BE2C (cell line): ENCODE measurements at regions not wholly inside any gene's neighbourhood (a gene's known extent, or its start where the extent isn't known, plus 50 kb on each side); places are given as distances from the start of the nearest gene placed in this dataset.

Experiments
- DNase-seq: peaks from one replicate; pipeline ENCODE4 v3.0.0-alpha.2; 2020
- H3K27me3 ChIP-seq: fragments of 250-450 bp; sonication (Bioruptor Pico); 2 replicates; pipeline ENCODE4 v1.5.1; 2020; ENCODE audit warnings: mild to moderate bottlenecking
- H3K36me3 ChIP-seq: fragments of 250-450 bp; sonication (Bioruptor Pico); 2 replicates; pipeline ENCODE4 v1.5.1; 2020; ENCODE audit warnings: mild to moderate bottlenecking
- H3K4me1 ChIP-seq: fragments of 250-450 bp; sonication (Bioruptor Pico); 2 replicates; pipeline ENCODE4 v1.5.1; 2020
- H3K4me3 ChIP-seq: 2 replicates; pipeline ENCODE4 v1.5.1; 2011; ENCODE audit warnings: low read depth, low read length
- H3K9me3 ChIP-seq: fragments of 250-450 bp; sonication (Bioruptor Pico); 2 replicates; pipeline ENCODE4 v1.5.1; 2020
- CTCF ChIP-seq: IDR thresholded peaks from 2 replicates; pipeline ENCODE4 v1.5.1; 2012; ENCODE audit warnings: mild to moderate bottlenecking, low read depth, low read length

GRCh38 chr6:7468382-7469081 lies 72.9 kb upstream of the DSP start:
- DNase-seq = peak; percentile 60

GRCh38 chr6:7469696-7470095 lies 71.8 kb upstream of the DSP start:
- H3K4me3 ChIP-seq = no peak overlapping the region
- no peak for DNase-seq
- H3K9me3 ChIP-seq = no peaks in the 10 kb centered on the region
- H3K27me3 ChIP-seq = peaks cover 4% of the 10 kb centered on the region; the same call in 1 of the 2 replicates
- H3K4me1 ChIP-seq = no peaks in the 10 kb centered on the region
- TF ChIP-seq CTCF = no peak
- H3K36me3 ChIP-seq = no peaks in the 10 kb centered on the region

More at GRCh38 chr6:7468382-7469081, 72.9 kb upstream of the DSP start:
- H3K27me3 ChIP-seq = peaks cover 4% of the 10 kb centered on the region; the same call in 1 of the 2 replicates
- H3K4me3 ChIP-seq = peak overlapping the region; percentile 60
- no peaks in the 10 kb centered on the region for H3K9me3 ChIP-seq
- TF ChIP-seq CTCF = no peak
- no peaks in the 10 kb centered on the region for H3K36me3 ChIP-seq
- no peaks in the 10 kb centered on the region for H3K4me1 ChIP-seq

GRCh38 chr6:7471171-7471570 lies 70.3 kb upstream of the DSP start:
- Histone ChIP-seq H3K4me1 (no peaks in the 10 kb centered on the region), H3K9me3 (no peaks in the 10 kb centered on the region), H3K4me3 (no peak overlapping the region), H3K27me3 (peaks cover 7% of the 10 kb centered on the region; the same call in 1 of the 2 replicates), H3K36me3 (no peaks in the 10 kb centered on the region)
- no peak for DNase-seq
- no peak for TF ChIP-seq CTCF

GRCh38 chr6:7473805-7474719 lies 67.4 kb upstream of the DSP start:
- H3K27me3 ChIP-seq = peaks cover 10% of the 10 kb centered on the region
- no peak overlapping the region for H3K4me3 ChIP-seq
- no peaks in the 10 kb centered on the region for H3K4me1 ChIP-seq
- DNase-seq = no peak
- no peaks in the 10 kb centered on the region for H3K36me3 ChIP-seq
- H3K9me3 ChIP-seq = no peaks in the 10 kb centered on the region
- TF ChIP-seq CTCF = no peak

GRCh38 chr6:7475081-7475480 lies 66.4 kb upstream of the DSP start:
- H3K4me3 ChIP-seq = no peak overlapping the region
- no peak for DNase-seq
- no peaks in the 10 kb centered on the region for H3K4me1 ChIP-seq
- no peaks in the 10 kb centered on the region for H3K9me3 ChIP-seq
- H3K36me3 ChIP-seq = no peaks in the 10 kb centered on the region
- H3K27me3 ChIP-seq = peaks cover 10% of the 10 kb centered on the region
- no peak for TF ChIP-seq CTCF
